GM12875 (cell line): ENCODE measurements at regions not wholly inside any gene's neighbourhood (a gene's known extent, or its start where the extent isn't known, plus 50 kb on each side); places are given as distances from the start of the nearest gene placed in this dataset.

ENCODE experiments used
- H3K4me3 ChIP-seq: one replicate; pipeline ENCODE4 v1.5.1; 2011; ENCODE audit warnings: low read depth, low read length, control low read depth
- CTCF ChIP-seq: IDR thresholded peaks from 2 replicates; pipeline ENCODE4 v1.5.1; 2011; ENCODE audit warnings: low read depth, mild to moderate bottlenecking, control low read depth, inconsistent platforms, low read length, moderate library complexity, borderline replicate concordance; ENCODE audit not compliant: insufficient read depth

DNA sequence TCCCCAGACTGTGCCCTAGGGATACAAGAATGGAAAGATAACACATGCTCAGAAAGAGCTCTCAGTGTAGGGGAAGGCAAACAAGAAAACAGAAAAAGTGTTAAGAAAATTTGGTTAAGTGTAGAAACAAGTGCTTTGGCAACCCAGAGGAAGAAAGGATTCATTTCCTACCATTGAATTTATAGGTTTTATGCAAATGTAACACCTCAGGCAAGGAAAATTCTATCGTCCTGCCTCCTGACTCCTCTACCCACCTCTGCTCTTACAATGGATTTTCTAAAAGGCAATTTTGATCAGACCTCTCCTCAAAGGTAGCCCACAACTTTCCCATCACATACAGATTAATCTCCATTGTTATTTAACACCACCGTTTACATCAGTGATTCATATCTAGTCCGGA lies 298.7 kb downstream of the RFC3 start:
- no peak overlapping the region for H3K4me3 ChIP-seq
- TF ChIP-seq CTCF = no peak

DNA sequence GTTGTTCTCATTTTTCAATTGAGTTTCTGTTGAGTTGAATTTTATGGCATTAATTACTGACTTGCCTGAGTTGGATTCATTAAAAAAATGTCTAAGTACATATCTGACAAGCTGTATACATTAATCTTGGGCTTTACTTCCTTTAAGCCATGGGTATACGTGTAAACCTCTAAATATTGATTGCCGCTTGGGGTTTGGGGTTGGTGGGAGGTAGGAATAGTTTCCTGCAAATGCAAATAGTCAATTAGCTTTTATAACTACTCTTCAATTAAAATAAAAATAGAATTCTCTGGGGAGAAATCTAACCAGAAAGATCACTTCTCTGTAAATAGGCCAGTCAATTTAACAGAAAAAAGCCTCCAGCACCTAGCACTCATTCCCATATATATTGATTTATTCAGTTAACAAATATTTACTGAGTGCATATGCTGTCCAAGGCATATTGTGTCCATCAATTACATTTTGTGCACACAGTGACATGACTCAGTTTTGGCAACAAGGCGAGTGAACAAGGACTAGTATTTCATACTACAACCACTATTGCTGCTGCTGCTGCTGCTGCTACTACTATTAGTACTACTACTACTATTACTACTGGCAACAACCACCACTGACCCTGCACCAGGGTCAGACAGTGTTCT lies 306.8 kb downstream of the RFC3 start:
- H3K4me3 ChIP-seq = no peak overlapping the region
- no peak for TF ChIP-seq CTCF

DNA sequence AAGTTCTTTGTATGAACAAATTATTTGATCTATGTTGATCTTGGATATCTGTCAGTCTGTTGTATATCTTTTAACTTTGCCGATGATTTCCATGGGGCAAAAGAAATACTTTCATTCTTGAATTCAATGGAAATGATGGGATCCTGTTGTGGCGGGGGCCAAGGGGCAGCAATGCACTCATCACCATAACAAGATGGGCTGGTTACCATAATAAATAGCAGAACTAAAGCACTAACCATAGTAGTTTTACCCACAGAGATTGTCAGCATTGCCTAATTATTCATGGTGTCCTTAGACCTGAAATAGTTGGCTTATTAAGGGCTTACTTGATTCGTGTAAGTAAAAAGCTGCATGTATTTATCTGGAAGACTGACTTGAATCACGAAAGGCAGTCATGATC lies 309.6 kb downstream of the RFC3 start:
- H3K4me3 ChIP-seq = no peak overlapping the region
- no peak for TF ChIP-seq CTCF

GRCh38 chr13:34128661-34129060 lies 310.7 kb downstream of the RFC3 start:
- no peak for TF ChIP-seq CTCF
- H3K4me3 ChIP-seq = no peak overlapping the region

DNA sequence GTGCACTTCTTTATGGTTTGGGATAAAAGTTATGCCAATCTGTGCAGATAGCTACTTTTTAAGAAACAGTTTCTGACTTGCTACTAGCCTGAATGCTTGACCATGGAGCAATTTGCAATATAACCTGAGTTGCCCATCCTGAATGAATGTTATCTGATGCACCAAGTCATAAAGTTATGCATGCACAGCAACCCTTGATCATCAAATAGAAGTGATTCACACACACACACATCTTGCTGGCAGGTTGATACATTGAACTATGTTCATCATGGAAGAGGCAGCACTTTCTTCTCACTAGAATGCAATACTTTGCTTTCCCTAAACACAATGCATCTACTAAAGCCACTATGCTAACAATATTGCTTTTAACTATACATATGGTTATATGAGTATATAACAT lies 311.5 kb downstream of the RFC3 start:
- H3K4me3 ChIP-seq = no peak overlapping the region
- no peak for TF ChIP-seq CTCF

- H3K4me3 ChIP-seq = no peak overlapping the region
- TF ChIP-seq CTCF = no peak
Measured at GRCh38 chr13:34137200-34137599, 319.3 kb downstream of the RFC3 start.

DNA sequence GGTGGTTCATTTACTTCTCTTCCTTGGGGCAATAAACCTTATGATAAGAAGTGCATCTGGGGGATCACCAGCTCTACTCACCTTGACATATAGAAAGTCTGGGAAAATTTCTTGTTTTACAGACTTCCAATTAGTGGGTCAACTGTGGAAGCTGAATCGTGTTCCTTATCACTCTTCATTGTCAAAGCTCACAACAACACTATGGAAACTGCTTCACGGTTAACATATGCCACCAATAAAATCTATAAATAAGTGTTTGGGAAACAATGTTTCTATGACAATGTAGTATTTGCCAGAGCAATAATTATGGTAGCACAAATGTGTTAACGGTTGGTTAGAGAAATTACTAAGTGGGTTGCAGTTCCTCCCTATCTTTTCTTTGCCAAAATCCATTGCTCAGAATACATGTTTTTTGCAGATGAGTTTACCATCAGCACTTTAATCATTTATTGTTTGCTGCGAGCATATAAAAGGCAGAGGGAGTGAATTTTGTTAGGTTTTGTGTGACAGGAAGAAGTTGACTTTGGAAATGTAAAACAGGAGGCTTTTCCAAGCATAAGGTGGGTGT lies 321.8 kb downstream of the RFC3 start:
- no peak for TF ChIP-seq CTCF
- H3K4me3 ChIP-seq = no peak overlapping the region
